Lower leg skin (tissue), 3 donors: ENCODE measurements at regions not wholly inside any gene's neighbourhood (a gene's known extent, or its start where the extent isn't known, plus 50 kb on each side); places are given as distances from the start of the nearest gene placed in this dataset.

Experiments used
- POLR2A ChIP-seq, 2 donors: fragments of 450-650 bp; IDR thresholded peaks; one replicate each; pipeline ENCODE4 v1.6.1; 2016 to 2017; ENCODE audit warnings: antibody characterized with exemption in 2 of 2, mild to moderate bottlenecking in 1 of 2, moderate library complexity in 1 of 2
- TF ChIP-seq, protein P1 (sequence below), 3 donors: fragments of 450-650 bp; IDR thresholded peaks; one replicate each; pipeline ENCODE4 v1.5.1; 2016; ENCODE audit warnings: antibody characterized with exemption in 3 of 3, mild to moderate bottlenecking in 3 of 3, moderate library complexity in 2 of 3

DNA sequence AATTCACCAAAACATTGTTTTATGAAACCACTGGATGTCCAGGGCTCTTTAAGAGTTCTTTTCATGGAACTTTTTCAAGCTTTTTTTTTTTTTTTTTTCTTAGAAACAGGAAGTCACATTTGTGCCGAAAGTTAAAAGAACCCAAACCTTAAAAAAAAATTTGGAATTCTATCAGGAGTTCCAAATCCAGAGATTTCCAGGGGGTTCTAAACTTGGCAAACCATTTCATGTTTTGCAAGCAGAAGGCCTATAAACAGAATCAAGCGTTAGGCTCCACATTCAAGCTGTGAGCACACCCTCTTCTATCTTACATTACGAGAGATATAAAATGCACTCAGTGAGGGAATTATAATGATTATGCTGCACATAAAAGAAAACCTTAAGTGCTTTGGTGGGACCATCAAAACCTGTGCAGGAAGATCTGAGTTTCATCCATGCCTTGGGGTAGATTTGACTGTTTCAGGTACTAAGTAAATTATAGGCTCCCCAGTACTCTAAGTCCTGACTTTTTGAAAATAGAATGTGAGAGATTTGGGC lies 154.8 kb upstream of the FAR2 start:
- no peak for TF ChIP-seq POLR2A (IDR thresholded peaks at IDR 0.05)
- TF ChIP-seq, protein P1, sequence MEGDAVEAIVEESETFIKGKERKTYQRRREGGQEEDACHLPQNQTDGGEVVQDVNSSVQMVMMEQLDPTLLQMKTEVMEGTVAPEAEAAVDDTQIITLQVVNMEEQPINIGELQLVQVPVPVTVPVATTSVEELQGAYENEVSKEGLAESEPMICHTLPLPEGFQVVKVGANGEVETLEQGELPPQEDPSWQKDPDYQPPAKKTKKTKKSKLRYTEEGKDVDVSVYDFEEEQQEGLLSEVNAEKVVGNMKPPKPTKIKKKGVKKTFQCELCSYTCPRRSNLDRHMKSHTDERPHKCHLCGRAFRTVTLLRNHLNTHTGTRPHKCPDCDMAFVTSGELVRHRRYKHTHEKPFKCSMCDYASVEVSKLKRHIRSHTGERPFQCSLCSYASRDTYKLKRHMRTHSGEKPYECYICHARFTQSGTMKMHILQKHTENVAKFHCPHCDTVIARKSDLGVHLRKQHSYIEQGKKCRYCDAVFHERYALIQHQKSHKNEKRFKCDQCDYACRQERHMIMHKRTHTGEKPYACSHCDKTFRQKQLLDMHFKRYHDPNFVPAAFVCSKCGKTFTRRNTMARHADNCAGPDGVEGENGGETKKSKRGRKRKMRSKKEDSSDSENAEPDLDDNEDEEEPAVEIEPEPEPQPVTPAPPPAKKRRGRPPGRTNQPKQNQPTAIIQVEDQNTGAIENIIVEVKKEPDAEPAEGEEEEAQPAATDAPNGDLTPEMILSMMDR (IDR thresholded peaks at IDR 0.05): no peak
